GM21717 (cell line): ENCODE measurements at regions not wholly inside any gene's neighbourhood (a gene's known extent, or its start where the extent isn't known, plus 50 kb on each side); places are given as distances from the start of the nearest gene placed in this dataset.

Experiments
- ATAC-seq: cut with Tn5 transposase; IDR thresholded peaks from one replicate; pipeline ENCODE4 v1.9.1; 2021; ENCODE audit warnings: mild to moderate bottlenecking, moderate library complexity; ENCODE audit not compliant: unreplicated experiment

DNA sequence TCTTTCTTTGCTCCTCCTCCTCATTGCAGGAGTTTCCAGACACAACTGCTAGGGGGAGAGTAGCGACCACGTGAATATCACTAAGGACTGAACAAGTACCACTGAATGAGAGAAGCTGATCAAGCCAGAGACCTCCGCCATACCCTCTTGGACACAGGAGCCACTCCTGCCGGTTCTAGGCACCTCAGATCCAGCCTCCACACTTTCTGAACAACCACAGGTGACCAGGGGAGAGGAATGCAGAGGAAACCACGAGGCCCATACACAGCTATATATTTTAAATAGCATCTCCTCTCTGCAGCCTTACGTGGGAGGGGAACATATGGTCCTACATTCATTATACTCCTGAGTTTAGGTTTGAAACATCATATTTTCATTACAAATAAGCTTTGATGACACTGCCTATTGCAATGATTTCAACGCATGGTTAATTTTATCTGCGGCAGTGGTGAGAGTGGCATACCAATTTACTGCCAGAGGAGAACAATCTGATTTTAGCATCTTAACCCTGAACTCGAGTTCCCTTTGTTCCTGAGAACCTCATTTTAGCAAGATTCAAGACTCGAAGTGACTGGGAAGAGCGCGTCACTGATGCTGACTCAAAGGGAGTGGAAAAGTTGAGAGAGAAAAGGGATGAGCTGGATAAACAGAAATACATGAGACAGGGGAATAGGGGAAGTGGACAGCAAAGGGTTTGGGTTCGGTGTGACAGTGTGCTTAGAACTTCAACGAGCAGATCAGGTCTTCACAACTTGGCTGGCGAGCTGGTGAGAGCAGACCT lies 231.7 kb upstream of the PPARGC1A start:
- no peak for ATAC-seq

DNA sequence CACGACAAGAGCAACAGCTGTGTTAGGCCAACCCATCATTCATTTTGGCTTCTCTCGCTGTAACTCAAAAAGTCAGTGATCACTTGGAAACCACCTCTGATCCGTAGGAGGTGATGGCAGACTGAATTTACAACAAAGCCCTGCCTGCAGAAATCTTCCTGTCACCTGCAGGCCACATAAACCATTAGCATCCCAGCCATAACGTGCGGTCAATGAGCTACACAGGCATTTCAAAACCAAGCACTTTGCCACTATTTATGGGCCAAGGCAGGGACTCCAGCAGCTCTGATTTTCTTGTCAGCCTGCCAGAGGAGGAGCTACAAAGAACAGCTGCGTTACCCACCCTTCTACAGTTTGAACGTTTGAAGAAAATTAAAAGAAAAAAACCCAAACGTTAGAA lies 228.1 kb upstream of the PPARGC1A start:
- no peak for ATAC-seq

DNA sequence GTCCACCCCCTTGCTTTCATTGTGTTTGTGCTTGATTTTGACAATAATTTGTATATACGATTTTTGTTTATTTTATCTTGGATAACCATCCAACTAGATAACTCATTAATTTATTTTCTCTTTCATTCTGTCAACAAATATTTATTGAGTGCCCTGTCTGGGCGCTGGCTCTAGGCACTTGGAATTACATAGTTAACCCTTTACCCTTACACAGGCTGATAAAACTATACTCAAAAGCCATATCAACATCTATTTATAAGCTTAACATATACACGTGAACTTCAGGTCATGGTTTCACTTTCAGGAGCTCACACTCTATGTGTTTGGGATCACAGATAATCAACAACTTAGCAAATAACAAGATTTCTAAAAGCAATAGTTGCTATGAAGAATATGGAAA lies 226.3 kb upstream of the PPARGC1A start:
- no peak for ATAC-seq

GRCh38 chr4:24114919-24115500 lies 225.2 kb upstream of the PPARGC1A start:
- ATAC-seq = no peak

DNA sequence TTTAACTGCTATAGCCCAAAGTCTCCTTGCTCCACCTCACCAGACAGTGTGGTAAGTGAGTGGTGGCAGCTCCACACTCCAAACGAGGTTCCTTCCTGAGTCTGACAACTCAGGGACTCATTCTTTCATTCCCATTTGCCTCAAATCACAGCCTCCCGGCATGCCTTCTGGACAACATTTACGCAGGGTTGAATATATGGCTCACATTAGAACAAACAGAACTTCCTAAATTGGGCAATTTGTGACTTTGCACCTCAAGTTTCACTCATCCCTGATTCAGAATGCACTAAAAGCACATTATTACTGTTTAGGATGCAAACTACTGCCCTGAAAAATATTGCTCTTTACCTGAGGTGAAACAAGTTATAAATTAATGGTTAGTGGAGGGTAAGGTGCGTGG lies 224.6 kb upstream of the PPARGC1A start:
- ATAC-seq = no peak

GRCh38 chr4:24112466-24112865 lies 222.6 kb upstream of the PPARGC1A start:
- ATAC-seq = no peak

- ATAC-seq = no peak
Observed at GRCh38 chr4:24108567-24108966, 218.7 kb upstream of the PPARGC1A start.

DNA sequence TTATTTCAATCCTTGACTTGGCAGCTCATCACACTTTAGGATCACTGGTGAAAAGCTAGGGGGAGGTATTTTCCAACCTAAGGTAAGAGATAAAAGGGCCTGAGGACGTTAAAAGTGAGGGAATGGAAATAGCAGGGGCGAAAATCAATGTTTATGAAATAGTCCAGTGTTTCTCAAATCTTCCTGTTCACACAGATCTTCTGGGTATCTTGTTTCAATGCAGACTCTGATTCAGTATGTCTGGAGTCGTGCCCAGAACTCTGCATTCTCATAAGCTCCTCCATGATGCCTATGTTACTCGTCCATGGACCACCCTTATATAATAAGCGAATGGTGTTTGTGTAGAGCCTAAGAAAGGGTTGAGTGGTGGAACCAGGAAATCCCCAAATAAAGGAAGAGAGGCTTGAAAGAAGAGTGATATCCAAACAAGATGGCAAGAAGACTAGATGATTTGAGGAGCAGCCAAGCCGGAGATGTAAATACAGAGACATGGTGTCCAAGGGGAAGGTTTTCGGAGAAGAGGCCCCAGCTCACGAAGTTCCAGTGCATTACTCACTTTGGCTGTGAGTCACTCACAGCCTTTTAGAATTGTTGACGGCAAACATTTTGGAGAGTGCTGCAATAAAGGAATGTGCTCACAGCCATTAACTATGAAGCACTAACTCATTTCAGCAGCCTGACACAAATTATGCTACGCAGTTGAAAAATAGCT lies 215.6 kb upstream of the PPARGC1A start:
- ATAC-seq = no peak

- ATAC-seq = no peak
Observed at GRCh38 chr4:24104158-24104565, 214.3 kb upstream of the PPARGC1A start.

- ATAC-seq = no peak
Observed at GRCh38 chr4:24103434-24104157, 213.7 kb upstream of the PPARGC1A start.

DNA sequence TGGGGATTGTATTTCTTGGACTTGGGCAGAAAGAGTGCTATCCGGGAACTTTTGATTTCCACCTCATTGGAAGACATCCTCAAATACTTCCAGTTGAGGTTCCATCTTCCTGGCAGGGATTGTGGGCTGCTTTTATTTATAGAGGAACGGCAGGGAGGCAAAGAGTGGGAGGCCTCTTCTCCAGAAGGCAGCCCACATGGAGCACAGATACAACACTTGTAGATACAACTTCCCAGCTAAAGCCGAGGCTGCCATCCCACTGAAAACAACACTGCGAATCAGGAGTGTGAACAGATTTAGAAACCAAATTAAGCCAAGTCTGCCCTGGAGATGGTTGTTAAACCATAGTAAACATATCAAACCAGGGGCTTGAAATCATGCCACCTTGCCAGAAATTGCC lies 212.8 kb upstream of the PPARGC1A start:
- ATAC-seq = no peak

DNA sequence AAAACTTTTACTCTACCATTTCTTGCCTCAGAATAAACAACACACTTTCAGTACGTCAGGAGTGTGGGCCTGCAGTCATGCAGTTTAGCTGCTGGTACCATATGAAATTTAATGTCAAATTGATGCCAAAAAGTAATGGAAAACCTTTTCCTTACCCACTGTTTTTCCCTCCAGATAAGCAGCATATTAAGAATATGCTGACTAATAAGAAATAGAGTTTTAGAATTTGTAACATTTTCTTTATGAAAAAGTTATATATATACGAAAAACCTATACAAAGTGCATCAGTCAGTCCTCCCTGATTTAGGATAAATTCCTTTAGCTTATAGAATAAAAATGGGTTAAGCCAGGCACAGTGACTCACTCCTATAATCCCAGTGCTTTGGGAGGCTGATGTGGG lies 206.8 kb upstream of the PPARGC1A start:
- no peak for ATAC-seq

- no peak for ATAC-seq
Observed at GRCh38 chr4:24094726-24095125, 204.9 kb upstream of the PPARGC1A start.

- ATAC-seq = no peak
Observed at GRCh38 chr4:24093446-24093845, 203.6 kb upstream of the PPARGC1A start.

DNA sequence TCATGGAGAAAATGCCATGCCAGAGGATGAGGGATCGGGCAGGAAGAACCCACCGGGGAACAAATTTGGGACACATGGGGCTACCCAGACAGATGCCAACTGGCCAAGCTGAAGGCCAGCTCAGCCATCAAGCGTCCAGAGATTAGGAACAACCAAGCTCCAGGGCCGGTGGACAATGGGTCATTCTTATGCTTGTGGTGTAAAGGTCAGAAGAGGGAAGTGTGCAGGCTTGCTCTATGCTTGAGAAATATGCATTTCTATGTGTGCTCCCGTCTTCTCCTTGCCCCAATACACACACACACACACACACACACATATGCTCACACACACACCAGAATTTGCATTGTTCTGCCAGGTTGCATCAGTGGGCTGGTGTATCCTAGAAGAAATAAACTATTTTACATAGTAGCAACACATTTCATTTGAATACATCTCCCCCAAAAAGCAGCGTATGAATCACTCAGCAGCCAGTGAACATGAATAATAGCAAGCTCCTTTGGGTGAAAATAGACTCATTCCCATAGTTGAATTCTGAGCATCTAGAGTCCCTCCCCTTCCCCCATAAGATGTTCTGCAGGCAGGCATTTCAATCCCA lies 201.9 kb upstream of the PPARGC1A start:
- no peak for ATAC-seq

DNA sequence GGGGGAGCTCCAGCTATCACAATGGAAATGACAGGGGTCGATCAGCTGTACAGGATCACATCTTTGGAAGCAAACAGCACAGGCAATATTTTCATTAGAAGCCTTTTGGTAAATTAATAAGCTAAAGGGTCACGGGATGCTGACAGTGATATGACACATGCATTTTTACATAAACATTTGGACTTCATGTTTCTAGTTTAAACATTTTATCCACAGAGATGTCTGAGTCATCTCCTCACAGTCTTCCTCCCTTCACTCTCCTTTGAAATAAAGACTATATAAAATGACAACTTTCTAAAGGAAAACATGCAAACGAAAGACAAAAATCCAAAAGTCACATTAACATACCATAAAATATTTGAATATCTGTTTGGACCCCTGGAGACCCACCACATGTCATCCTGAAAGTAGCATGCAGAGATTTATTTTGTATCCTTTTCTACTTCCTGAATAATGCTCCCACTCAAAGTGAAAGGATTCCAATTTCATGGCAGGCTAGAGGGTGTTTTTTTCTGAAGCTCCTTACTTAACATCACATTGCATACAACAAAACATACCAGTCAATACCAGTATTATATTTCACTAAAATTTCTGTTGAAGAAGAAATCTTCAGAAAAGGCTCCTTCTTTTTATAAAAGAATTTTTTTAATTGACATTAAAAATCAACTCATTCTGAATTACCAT lies 200.1 kb upstream of the PPARGC1A start:
- ATAC-seq = no peak

GRCh38 chr4:24080871-24081270 lies 191.0 kb upstream of the PPARGC1A start:
- no peak for ATAC-seq

DNA sequence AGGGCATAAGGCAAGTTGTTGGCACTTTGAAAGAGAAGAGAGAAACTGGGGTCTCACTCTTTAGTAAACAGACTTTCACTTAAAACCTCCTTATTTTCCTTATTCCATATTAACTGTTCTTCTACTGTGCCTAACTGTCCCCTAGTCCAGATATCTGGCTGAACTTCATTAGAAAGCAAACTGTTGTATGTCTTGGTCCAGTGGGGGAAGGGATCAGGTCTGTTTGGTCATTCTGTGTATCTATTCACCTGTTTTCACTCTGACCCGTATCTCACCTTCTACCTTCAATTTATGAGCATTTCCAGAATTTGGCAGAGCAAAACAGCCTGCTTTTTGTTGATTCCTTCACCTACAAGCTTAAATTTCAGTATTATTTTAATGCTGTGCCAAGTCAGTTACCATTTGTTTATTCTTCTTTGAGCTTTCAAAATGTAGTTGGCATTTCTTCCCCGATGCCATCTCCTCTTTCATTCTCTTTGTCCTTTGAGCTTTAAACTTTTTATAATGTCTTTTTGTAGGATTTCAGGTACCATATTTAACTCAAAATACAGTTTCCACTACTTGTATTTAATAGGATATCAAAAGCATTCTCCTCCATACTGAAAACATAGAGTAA lies 188.6 kb upstream of the PPARGC1A start:
- no peak for ATAC-seq

DNA sequence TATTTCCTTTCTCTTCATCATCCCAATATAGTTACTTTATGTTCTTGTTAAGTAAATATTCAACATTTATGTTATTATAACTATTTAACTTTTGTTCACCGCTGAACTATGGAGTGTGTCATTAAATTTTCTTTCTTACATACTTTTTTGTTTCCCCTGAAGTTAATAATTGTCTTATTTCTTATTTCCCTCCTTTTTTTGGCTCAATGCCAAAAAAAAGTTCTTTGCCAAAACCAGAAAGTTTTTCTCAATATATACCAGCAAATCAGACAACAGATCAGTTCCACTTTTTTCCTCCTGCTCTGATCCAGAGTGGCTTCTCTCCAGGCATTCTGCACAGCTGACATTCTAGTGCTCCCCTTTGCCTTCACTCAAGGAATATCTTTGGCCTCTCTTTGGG lies 187.0 kb upstream of the PPARGC1A start:
- ATAC-seq = no peak

DNA sequence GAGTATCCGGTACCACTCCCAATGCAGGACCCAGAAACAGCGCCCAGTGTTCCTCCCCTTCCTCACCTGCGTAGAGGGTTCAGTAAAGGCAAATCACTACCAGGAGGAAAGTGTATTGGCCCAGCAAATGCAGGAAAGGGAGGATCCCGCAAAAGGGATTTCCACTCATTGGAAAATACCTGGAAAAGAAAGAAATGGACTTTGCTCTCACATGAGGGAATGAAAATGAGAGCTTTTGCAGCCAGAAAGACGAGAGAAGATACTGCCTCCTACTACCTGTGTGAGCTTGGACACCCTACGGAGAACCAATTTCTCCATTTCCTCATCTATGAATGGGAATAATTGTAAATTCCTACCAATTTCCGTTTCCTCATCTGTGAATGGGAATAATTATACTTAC lies 184.1 kb upstream of the PPARGC1A start:
- no peak for ATAC-seq
